GM21825 (cell line): ENCODE measurements at regions not wholly inside any gene's neighbourhood (a gene's known extent, or its start where the extent isn't known, plus 50 kb on each side); places are given as distances from the start of the nearest gene placed in this dataset.

Experiments used
- ATAC-seq: cut with Tn5 transposase; IDR thresholded peaks from one replicate; pipeline ENCODE4 v1.9.1; 2021; ENCODE audit warnings: mild to moderate bottlenecking, moderate library complexity; ENCODE audit not compliant: unreplicated experiment

DNA sequence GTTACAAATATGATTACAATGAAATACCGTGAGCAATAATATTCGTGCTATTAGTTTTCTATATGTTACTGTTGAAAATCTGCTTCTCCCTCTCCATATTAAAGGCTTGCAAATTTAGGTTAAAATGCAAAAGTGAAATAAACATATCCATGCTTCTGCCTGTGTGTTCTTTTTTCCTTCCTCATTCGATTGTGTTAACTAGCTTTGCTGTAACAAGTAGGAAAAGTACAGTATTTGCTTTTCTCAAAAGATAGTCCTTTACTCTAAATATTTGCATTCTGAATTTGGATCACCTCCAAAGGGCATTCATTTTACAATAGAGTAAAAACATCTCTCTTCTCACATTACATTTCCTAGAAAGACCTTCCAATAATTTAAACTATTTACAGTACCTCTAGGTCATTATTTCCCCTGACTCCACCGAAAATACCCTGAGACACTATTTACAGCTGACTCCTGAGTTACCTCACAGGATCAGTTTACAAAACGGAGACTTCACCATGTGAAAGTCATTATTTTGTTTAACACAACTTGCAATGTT, 835.0 kb upstream of the FANCL start:
- no peak for ATAC-seq

DNA sequence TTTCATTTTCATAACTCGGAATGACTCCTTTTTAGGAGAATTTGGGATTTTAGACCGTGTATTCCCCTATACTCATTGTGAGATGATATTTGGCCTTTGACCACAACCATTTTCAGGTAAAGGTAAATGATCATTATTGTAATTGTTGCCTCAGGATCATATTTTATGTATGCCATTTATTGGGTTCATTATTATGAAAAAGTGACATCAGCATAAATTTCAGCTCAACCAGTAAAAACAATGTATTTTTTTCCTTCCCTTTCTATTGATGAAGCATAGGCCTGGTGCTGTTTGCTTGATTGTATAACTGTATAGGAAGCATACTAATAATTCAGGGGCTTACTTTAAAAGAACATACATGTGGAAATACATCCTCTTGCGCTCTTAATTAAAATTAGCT, 832.9 kb upstream of the FANCL start:
- ATAC-seq = no peak

DNA sequence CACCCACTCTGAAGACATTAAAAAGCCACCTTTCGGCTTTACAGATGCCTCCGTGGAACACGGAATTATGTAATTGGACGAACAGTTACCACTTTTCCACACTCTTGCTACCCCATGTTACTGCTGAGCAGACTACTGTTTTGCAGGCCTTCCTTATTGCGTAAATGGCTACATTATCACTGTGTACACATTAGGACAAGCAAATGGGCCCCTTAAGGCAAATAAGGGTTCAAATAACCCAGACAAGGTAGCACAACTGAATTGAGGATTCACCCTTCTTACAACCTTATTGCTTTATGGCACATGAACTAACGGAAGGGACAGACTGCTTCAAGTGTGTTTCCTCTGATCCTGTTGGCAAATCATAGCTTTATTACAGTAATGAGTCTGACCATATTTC, 832.2 kb upstream of the FANCL start:
- ATAC-seq = no peak

DNA sequence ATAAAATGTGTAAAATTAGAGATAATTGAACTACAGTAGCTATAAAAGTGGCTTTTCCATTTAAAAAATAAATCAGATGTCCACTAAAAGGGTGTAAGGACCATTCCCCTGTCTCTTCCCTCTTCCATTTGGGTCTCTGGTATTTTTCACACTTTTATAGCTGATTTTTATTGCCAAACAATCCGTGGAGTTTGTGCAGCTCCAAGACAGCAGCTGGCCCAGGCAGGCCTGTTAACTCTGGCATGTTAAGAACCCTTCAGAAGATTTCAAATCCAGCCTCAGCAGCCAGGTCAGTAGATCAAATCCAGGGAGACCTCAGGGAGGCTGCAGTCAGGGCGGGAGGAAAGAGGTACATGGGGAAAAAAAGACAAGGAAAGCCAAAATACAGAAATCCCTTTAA, 827.1 kb upstream of the FANCL start:
- ATAC-seq = no peak

DNA sequence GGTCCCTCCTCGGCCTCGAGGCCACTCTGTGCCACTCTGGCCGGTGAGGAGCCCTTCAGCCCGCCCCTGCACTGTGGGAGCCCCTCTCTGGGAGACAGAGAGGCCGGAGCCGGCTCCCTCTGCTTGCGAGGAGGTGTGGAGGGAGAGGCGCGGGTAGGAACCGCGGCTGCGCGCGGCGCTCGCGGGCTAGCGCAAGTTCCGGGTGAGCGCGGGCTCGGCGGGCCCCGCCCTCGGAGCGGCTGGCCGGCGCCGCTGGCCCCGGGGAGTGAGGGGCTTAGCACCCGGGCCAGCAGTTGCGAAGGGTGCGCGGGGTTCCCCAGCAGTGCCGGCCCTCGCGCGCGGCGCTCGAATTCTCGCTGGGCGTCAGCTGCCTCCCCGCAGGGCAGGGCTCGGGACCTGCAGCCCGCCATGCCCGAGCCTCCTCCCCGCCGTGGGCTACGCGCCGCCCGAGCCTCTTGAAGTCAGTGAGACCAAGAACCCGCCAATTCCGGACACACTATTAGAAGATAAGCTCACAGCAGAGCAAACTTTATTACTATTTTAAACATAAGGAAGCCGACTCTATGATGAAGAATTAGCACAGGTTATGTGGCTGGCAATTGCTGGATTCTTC, 825.8 kb upstream of the FANCL start:
- no peak for ATAC-seq

DNA sequence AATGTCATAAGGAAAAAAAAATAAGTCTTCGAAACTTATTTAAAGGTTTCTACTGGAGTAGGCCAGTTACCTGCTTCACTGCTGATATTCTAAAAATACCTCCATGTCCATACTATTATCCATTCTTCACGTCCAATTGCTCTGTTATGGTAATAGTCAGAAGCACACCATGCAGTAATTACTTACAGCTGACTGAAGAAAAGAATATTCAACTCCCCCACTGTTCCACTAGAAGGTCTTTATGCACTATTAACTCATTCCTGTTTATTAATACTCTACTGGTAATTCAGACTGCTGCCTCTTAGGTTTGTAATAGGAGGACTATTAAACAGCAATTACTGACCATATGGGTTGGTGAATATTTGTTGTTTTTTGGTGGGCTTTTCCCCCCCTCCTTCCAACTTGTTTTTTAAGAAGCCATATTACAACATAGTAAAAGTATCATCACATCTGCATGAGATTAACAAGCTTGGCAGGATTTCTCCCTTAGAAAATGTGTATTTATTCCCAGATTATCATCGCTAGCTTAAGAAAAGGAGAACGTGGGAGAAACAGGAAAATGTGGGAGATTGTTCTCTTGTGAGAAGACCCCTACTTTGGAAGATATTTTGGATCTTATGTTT, 806.4 kb upstream of the FANCL start:
- no peak for ATAC-seq

DNA sequence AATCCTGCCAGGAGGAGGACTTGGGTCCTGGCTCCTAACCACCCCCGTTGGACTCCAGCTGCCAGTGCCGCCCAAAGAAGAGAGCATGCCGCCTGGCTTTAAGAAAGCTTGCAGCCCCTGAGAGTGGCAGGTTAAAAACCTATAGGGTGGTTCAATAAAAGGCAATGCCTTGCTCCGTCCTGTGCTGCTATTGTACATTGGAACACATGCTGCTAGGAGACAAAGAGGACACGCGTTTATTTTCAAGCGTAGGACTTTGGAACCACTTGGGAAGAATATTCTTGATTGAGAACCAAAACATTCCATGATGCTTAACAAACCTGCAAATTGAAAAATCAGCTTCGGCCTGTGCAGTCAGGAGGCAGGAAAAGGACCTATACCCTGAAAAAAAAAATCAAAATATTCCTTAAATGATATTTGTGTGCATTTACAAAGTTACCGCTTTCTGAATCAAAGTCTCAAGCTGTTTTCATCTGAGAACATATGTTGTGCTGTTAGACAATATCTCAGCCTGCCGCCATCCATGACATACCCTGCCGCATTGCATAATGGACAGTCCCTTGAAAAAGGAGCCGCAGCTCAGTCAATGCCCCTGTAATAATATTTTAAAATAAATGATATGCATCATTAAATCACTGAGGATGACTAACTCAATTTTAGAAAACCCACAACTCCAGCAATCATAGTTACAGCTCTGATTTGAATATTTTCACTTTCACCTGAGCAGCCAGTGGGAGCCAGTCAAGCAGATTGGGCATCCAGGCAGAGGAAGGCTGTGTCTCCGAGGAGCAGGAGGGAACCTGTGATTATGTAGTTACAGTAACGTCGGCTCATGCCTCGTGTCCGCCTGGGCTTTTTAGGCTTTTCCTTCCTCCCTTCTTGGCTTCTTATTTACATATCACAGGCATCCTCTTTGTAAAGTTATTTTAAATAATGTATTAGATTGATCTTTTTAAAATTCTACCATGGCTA, 805.6 kb upstream of the FANCL start:
- no peak for ATAC-seq

DNA sequence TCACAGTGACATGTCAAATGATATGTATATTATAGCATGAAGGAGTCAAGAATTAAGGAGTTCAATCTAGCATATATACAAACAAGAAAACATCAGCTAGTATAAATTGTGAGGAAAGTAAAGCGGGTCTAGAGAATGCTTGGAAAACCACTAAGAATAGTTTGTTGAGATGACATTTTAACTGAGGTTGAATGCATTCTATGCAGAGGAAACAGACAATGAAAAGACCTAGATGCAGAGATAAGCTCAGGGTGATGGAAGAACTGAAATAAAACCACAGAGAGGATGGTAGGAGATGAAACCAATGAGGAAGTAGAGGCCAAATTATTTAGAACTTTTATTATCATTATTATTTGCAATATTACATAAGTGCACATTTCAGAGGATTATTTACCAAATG, 803.6 kb upstream of the FANCL start:
- no peak for ATAC-seq

DNA sequence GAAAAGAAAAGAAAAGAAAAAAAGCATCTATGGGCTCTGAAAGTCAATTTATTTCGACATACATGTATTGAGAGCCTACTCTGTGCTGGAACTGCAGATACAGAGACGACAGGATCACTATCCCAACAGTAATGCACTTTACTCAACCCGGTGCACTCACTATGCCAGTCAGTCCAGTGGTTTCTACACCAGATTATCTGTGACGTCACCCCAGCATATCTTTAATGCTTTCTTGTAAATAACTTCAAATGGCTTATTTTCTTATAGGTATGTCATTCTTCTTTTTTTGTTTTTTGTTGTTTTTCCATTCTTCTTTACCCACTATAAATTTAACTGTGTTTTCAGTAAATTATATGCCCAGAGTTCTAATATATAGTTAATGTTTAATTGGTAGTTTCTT, 800.0 kb upstream of the FANCL start:
- ATAC-seq = no peak

DNA sequence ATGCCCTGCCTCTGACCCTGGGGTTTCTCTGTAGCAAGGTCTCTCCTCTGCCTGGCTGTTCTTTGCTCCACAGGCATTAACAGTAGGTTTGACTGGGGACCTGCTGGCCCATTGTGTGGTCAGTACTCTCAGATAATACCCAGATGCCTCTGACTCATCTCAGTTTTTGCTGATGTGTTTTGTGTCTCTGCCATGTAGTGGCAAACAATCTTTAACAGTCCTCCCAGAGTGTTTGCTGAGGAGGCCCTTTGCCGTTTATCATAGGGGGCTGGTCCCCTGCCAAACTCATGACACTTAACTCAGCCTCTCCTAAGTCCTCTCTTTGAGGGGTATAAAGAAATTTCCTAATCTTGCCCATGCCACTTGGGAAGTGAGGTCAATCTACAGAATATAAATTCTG, 793.7 kb upstream of the FANCL start:
- no peak for ATAC-seq

DNA sequence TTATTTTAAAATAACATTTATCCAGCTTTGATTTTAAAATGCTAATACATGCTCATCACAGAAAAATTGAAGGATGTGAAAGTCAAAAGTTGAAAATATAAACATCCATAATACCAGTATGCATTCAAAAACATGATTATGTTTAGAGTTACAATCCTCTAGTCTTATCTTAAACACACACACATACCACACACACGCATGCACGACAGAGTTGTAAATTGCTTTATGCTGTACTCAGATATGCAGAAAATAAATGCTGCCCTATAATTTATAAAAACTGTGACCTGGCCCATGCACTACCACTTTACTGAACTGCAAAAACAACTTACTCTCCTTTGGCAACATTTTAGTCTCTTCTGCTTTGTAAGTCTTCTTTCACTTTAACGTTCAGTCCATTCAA, 793.0 kb upstream of the FANCL start:
- no peak for ATAC-seq

DNA sequence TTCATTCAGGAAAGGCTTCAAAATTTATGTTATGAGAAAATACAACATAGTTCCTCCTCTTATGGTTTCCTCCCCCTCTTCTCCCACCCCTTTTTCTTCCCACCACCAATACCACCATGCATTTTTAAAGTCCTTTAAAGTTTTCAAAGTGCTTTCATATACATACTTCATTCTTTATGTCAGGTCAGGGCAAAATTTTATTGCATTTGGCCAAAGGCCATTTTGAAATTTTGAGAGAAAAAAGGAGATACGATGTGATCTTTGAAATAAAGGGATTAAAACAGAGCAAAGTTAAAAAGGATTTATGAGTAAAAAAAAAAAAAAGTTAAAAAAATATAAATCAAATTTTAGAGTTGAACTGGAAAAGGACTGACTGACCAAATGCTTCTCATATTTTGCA, 792.5 kb upstream of the FANCL start:
- no peak for ATAC-seq

DNA sequence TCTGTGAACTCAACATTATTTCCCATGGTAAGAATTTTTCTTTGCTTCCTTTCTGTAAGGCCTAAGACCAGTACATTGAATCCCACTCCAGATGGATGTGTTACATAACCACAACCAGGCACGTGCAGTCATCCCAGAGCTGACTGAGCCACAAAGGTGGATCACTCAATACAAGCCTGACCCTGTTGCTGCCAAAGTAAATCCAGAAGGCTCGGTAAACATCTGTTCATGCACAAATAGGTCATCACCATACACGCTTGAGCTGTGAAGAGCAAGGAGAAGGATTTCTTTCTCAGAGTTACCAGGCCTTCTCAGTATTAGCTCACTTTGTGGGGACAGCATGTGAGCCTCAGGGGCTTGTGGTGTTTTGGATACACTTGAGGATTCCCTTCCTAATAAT, 791.4 kb upstream of the FANCL start:
- no peak for ATAC-seq

DNA sequence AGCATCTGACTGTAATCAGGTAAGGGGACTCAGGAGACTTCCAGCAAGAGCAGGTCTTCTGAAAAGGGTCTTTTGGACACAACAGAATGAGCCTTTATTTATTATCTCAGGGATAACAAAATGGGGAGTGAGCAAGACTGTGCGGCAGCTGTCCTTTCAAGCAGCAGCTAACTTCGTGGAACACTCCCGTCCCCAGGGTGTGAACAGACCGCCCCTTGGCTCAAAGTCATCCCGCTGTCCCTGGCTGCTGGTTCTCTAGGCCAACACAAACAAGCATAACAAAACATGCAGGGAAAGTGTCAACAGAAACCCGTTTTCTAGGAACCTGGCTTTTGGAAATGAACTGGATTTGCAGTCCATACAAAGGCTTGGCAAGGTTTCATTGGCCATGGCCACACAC, 787.9 kb upstream of the FANCL start:
- no peak for ATAC-seq

DNA sequence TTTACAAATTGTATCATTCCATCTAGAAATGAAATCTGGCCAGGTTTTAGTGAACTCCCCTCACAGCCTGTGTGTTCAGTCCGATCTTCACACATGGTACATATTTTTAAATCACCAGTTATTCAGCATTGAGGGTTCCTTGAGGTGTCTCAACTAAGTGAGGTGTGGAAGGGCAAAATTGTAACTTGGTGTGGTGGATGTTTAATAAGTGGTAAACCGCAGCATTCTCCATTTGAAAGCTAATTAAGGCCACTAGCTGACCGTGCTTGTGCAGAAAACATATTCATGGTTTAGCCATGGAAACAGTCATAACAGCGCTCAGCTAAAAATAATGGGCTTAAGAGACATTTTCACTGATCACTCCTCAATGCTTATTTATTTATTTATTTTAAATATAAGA, 786.2 kb upstream of the FANCL start:
- ATAC-seq = no peak

DNA sequence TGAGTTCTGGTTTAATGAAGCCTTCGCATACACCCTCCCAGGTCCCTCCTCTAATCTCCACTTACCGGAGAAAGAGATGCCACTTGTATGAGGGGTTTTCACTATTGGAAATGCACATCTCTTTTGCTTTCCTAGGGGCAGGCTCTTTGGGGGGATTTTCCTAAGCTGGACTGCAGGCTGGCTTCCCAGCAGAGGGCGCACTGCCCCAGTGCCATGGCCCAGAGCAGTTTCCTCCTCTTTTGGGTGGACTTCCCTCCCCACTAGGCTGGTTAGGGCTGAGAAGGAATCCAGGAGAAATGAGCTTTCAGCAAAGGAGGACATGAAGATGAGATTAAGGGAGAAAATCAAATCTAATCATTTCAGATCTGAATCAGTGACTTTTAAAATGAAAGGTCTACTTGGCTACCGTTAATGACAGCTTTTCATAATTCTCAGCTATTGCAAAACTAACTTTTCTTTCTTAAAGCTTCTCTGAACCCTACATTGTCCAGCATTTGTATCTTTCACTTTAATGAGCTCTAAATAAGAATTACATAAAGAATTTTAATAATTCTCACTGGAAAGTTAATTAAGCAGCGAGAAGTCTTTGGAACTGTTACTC, 784.1 kb upstream of the FANCL start:
- ATAC-seq = peak; percentile 79

DNA sequence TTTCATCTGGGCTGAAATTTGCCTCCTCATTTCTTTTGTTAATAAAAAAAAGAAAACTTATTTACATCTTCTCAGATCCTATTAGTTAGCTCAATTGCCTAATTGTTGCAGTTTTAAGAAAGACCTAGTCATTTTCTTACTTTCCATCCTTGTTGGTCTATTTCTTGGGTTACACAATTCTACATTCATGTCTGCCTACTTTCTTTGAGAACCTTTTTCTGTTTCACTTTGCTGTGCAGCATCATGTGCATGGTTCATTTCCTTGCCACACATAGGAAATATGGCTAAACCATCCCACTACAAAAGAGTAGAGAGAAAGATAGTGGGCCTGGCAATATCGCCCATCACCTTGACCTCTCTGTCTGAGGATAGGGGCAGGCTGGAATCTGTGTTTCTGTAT, 780.7 kb upstream of the FANCL start:
- ATAC-seq = no peak

DNA sequence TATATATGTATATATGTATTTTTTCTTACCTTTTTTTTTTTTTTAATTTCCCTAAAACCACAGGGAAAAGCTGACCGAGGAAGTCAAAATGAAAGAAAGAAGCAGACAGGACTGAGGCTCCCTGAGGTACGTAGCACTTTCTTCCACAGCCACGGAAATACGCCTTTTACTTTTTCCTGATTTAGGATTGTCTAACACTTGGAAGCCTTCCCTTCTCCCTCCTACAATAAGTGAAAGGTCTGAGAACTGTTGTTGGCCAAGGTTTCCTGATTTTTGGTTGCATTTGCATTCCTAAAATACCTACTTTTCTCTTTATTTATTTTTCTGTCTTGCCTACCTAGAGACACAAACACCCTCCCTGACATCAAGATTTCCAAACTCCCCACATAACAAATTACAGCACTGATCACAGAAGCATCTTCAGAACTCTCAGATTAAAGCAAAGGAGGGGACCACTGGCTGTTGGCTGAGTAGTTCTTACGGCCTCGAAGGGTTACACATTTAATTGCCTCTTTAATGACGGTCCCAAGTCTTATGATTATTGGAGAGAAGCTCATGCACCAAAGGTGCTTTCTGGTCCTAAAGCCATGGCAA, 778.5 kb upstream of the FANCL start:
- no peak for ATAC-seq

DNA sequence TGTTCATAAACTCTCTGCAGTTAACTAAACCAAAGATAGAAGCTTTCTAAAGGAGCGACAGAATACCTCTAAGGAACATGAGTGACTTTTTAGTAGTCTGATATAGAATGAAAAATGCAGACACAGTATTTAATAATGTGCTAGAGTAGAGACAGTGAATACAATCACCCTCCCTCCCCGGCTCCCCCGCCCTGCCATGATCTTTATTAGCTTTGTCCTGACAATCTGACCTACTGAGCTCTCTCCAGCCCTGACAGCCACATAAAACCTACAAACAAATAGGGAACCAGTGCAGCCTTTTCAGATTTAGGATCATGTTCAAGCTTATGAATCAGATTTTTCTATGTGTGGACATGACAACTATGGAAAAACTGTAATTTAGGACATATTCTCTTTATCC, 777.6 kb upstream of the FANCL start:
- no peak for ATAC-seq

DNA sequence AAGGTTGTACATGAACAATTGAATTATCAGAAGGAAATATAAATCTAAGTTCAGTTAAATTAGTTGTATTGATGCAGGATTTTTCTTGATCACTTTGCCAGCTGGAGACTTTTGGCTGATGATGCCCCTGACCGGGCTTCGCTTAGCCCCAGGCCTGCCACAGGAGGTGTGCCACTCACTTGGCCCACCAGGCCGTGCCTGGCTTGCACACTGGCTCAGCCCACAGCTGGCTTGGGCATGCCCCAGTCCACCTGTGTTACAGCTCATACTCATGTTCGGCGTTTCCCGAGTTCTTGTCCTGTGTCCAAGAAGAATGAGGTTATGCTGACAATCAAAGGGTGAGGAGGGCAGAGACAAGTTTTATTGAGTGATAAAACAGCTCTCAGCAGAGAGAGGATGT, 773.9 kb upstream of the FANCL start:
- ATAC-seq = no peak

DNA sequence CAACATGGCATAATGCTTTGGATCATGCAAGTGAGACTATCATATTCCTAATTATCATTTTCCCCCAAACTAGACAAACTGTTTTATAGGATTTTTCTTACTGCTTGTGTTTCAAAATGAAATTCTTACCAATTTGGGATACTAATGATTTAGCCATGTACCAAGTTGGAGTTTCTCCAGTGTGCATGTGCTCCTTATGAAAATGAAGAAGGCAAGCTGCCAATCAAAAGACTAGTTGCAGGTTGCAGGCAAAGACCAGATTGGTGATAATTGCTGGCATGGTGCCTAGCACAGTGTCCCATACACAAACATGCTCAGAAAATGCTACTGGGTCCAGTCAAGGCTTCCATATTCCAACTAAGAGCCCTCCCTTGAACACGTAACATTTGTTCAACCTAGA, 771.8 kb upstream of the FANCL start:
- ATAC-seq = no peak
